ENCODE measurements at regions not wholly inside any gene's neighbourhood (a gene's known extent, or its start where the extent isn't known, plus 50 kb on each side); places are given as distances from the start of the nearest gene placed in this dataset.
"Not testable (repeated sequence)": the region's sequence is repeated elsewhere in the genome, so short reads cannot be mapped to it uniquely, and the experiment has no call there.

DNA sequence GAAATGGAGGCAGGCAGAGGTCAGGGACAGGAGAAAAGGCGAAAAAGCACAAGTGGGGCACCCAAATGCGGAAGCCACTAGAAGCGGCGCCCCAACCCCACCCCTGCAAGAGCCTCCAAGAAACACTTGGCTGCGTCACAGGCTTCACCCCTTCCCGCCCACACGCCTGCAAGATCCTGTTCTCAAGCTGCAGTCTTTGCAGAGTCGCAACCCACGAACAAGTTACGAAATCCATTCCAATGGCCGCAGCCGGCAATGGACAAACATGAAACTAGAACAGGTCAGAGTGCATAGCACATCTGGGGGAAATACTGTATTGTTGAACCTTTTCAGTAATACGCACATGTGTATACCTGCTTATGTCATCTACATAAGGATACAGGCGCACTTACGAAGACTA is 103.6 kb downstream of the PSMG1 start:
- no peak for DNase-seq

DNA sequence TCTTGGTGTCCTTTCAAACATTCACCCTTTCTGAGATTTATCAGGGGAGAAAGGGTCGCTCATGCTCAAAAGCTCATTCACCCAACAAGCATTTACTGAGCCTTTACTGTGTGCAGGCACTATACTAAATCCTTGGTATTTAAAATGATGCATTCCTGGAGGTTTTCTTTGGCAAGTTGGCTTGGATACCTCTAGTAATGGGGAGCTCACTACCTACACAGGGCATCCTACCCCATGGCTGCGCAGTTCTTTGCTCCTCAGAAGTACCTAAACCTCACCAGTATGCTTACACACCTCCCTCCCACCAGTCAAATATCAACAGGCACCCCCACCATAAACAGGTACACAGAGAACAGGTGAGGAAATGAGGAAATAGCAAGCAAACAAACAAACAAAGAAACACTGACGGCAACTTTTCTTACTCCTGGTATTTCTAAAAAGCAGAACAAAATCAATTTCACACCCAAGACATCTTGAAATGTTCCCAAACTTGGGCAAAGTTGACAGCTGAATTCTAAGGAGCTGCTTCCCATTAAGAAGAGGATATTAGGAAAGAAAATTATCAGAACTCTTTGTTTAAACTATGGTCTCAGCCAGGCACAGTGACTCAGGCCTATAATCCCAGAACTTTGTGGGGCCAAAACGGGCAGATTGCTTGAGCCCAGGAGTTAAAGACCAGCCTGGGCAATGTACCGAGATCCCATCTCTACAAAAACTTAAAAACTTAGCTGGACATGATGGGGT is 104.8 kb downstream of the PSMG1 start:
- DNase-seq: no peak

DNA sequence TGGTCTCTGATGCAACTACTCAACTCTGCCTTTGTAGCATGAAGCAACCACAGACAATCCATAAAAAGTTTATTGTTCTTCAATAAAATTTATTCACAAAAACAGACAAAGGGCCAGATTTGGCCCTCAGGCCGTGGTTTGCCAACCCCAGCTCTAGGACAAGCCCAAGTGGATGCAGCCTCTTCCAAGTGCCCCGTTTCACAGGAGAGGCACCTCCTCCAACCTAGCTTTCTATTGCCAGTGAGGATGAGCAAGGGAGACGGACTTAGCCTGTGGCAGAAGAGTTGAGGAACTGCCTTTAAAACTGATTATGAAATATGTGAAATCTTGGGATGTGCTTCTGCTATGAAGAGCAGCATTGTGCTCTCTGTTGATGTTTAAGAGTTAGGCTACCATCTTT is 105.4 kb downstream of the PSMG1 start:
- no peak for DNase-seq

DNA sequence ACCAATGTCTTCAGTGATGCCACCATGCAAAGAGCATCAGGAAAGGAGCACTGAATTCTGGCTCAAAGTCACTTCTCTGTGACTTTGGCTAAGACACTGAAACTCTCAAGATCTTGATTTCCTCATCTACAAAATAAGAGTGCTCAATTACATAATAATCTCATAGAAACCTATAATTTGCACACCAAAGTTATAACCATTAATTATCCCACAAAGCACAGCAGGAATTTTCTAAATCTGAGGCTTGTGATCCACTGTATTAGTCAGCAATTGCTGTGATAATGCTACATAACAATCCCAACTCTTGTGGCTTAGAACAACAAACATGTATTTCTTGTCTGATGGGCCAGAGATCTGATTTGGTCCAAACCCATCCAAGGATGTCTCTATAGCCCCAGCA is 108.7 kb downstream of the PSMG1 start:
- no peak for DNase-seq

DNA sequence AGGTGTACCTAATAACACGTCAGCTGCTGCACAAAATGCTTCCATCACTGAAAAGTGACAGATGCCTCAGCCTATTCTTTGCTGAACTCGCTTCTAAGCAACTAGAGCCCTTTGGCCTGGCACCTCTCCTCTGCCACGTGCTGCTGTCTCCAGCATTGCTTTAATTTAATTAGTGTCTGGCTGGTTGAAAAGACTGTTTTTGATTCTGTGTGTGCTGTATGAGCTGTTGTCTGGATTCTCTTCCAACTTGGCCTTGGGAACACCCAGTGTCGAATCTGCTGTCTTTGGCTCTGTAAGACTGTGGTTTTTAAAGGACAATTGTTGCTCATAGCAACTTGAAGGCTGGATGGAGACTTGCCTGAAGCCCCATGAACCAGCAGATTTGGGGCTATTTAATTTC is 109.5 kb downstream of the PSMG1 start:
- DNase-seq: no peak

DNA sequence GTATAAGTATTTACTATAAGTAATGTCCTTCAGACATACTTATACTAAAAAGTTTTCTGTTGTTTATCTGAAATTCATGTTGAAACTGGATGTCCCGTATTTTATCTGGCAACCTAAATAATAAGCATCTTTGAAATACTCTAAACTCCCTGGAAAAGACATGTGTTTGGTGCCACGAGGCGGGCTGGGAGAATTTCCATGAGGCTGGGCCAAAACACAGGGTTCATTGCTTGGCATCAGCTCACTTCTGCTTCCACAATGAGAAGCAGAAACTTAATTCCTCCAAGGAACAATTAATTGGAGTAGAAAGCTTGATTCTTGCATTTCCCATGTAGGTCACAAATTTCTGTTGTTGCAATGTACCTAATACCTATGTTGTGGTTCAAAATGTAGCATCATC is 110.2 kb downstream of the PSMG1 start:
- no peak for DNase-seq

DNA sequence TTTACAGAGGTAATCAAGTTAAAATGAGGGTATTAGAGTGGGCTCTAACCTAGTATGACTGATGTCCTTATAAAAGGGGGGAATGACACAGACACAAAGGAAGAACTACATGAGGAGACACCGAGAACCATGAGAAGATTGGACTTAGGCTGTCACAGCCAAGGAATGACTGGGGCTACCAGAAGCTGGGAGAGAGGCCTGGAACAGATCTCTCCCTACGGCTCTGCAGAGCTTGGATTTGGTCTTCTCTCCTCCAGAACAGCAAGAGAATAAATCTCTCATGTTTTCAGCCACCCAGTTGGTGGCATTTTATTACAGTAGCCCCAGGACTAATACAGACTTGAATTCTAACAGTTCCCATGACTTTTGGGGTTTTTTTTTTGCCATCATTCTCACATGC is 110.8 kb downstream of the PSMG1 start:
- DNase-seq: no peak

DNA sequence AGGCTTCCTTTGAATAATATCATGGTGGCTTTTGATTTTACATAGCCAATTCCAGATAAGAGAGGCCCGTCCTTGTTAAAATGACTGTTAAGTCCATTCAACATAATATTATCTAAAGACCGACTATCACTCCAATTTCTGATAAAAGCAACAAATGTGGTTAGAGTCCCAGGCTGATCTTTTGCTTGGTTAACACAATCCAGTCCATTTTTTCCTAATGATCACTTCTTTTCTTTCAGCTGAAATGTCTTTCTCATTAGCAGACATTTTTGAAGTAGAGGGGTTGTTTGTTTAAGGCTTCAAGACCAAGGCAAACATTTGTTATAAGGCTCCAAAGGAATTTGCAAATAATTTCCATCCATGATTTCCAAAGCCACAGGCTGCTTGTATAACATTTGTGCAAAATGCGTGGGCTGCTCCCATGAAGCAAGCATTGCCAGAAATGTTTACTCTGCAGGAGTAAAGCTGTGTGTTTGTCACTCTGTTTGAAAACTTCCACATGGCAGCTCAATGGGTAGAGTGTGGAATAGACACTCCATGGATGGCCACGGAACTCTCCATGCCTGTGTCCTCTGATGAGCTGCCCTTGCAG is 111.5 kb downstream of the PSMG1 start:
- DNase-seq: no peak

DNA sequence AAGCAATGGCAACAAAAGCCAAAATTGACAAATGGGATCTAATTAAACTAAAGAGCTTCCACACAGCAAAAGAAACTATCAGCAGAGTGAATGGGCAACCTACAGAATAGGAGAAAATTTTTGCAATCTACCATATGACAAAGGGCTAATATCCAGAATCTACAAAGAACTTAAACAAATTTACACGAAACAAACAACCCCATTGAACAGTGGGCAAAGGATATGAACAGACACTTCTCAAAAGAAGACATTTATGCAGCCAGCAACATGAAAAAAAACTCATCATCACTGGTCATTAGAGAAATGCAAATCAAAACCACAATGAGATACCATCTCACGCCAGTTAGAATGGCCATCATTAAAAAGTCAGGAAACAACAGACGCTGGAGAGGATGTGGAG is 113.4 kb downstream of the PSMG1 start:
- DNase-seq: not testable (repeated sequence)

DNA sequence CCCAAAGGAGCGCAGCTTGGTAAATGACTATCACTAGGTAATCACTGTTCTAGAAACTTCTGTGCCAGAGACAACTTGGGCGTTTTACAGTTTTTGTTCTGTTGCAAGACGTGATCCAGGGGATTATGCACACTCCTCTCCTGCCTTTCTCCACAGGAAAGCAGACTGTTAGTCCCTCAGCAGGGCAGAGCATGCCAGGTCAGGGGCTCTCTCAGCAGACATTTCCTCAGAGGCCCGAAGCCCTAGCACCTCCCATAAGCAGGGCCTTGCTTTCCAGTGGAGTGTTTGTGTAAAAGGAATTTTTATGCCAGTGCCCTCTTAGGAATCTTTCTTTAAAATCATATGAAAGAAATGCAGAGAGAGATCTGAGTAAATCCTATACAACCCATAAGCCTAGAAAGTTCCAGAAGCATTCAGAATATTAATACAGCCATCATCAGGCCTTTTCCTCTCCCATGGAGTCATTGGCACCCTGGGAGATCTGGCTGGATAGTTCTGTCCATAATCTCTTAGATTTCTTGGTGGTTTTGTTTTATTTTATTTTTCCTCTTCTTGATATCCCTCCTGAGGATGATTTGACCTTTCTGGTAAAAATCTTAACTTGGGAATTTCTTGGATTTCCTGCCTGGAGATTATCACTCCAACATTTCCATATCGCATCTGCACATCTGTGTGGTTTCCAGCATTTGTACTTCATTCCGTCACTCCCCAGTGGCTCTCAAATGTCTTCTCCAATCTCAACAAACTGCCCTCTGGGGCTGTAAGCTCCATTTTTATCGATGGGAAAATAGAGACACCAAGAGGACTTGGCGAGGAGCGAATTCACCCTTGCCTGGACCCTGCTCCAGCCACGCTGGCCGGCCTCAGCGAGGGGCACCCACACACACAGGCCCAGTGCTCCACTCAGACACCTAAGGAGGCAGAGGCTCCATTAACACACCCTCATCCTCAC is 116.1 kb downstream of the PSMG1 start:
- DNase-seq: no peak

DNA sequence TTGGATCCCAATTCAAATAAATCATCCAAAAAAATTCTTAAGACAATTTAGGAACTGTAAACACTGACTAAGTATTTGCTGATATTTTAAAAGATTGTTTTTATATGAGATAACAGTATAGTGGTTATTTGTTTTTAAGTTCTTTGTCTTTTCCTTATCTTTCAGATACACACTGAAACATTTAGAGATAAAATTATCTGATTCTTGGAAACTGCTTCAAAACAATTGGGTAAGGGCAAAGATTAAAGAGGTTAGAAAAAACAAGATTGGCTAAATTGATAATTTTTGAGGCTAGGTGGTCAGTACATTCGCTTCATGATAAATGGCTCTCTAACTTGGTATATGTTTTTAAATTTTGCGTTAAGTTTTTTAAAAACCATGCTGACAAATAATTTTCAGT is 117.3 kb downstream of the PSMG1 start:
- DNase-seq: no peak

DNA sequence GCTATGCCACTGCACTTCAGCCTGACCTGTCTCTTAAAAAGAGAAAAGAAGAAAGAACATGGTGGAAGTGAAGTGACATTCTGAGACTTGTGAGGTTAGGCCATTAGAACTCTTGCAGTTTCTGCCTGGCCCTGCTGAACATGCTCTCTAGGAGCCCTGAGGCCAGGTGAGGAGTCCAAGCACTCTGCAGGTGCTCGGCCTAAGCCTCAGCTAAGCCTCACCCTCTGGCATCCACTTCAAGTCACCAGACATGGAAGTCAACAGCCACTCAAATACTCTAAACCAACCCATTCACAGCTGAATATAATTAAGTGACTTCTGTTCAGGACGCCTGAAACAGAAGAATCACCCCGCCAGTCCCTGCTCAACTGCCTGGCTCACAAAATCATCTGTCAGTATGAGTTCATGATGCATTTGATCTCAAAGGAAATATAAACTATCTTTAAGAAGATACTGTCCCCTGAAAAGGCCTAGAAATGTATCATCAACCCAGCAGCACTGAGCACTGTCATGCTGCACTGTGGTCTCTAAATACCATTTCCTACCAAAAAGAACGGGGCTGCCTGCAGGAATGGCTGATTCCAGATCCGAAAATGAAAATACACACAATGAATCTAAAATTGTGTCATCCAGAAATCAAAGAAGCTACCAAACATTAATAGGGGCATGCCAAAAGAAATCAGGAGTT is 118.8 kb downstream of the PSMG1 start:
- DNase-seq: no peak

DNA sequence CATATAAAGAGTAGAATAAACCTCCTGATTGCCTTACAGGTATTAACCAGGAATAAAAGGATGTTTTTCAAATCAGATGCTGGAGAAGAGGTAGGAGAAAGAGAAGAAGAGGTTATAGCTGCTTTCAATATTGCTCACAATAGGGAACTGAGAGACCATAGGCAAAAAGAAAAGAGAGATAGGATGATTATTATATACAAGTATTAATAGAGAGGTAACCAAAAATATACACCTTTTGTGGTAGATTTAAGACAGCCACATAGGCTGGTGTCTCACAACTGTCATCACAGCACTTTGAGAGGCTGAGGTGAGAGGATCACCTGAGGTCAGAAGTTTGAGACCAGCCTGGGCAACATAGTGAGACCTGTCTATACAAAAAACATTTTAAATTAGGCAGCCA is 119.7 kb downstream of the PSMG1 start:
- no peak for DNase-seq

DNA sequence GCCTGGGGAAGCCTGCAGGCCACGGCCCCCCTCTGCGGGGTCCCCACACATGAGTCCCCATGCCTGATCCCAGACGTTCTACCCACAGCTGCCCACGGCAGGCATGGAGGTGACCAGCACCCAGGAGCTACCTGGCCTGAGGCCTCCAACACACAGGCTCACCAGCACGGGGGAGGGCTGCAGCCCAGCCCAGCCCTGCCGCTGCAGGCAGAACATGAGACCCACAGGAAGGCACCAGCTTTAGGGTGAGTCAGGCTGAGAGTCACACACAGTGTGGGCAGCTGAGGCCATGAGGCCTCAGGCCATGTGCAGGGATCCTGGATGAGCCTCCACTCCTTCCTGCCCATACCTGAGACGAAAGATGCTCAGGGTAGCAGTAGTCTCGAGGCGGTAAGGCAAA is 121.1 kb downstream of the PSMG1 start:
- DNase-seq: no peak

DNA sequence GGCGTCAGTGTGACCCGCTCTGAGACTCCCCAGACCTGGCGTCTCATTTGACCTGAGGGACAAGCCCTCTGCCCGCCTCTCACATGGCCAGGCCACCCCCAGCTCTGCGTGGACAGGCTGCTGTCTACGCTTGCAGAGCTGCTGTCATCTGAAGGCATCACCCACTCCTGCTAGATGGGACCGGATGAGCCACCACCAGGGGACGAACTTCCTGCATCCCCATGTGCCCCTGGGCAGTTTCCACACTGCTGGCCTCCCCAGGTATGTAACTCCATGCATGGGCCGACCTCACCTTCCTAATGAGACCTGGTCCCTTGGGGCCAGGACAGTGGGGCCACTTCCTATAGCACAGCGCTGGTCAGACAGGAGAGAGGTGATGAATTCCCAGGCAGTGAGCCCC is 121.5 kb downstream of the PSMG1 start:
- no peak for DNase-seq

DNA sequence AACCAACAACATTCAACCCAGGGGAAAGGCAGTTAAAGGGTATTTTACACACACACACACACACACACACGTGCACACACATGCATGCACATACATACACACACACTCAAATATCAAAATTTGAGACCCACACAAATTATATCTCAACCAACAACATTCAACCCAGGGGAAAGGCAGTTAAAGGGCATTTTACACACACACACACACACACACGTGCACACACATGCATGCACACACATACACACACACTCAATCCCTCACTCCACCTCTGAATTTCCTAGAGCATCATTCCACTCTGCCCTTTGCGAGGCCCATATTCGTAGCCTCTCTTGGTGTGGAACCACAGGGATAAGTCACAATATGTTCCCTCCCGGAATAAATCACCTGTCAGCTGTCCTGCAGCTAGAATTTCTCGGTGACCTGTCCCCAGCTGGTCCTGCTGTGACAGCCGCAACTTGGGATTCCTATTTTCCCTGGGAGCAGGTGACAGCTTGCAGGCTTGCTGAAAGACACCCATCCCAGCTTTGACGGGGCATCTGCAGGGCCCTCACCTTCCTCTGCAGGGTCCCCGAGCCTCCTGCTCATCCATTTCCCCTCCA is 122.7 kb downstream of the PSMG1 start:
- DNase-seq: no peak

DNA sequence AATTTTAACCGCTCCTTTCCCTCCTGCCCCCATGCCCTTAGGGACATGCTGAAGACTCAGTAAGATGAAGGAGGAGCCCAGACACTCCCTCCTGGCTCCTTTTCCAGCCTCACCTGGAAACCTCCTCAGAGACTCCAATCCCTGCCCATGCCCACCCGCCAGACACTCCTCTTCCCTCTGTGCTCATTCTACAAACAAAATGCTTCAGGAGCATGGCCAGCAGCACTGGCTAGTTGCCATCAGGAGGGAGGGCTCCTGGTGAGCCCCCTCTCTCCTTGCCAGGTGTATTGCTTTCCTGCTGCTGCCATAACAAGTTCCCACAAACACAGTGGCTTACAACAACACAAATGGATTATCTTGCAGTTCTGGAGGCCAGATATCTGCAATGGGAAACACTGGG is 126.1 kb downstream of the PSMG1 start:
- no peak for DNase-seq

DNA sequence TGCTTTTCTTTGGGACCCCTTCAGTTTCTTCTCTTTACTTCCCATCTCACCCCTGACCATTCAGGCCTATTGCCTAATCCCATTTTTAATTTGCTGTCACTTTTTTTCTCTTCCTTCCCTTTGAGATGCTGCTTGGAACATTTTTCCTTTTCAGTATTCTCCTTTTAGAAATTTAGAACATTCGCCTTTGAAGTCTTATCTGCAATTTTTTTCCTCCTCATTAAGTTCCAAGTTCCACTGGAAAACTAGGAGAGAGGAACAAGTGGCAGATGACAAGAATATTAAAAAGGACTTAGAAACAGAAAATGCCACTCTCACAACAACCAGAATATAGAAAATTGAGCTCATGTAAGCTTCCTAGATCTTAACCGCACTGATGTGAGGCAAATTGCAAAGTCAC is 126.6 kb downstream of the PSMG1 start:
- no peak for DNase-seq

DNA sequence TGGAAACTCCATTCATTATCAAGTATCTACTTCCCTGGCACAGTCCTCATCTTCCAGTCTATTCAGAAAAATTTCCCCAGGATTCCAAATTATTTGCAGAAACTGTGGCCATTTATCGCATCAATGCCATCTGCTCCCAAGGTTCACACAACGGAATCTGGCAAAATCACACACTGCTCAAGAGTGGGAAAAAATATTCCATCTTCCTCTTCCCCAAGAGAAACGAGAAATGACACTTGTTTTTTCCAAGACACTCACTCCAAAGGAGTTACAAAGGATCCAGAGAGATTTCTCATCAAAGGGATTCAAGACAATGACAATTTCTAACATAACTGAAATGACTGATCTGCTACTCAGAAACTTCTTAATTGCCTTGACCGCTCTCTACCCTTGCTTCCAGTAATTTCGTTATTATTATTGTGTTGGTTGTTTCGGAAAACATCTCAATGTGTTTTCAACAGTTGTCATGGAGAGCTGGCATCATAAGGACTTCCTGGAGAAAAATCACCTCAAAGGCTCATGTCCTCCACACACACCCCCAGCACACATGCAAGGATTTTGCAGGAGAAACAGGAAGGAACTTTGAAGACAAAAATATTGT is 128.0 kb downstream of the PSMG1 start:
- no peak for DNase-seq

DNA sequence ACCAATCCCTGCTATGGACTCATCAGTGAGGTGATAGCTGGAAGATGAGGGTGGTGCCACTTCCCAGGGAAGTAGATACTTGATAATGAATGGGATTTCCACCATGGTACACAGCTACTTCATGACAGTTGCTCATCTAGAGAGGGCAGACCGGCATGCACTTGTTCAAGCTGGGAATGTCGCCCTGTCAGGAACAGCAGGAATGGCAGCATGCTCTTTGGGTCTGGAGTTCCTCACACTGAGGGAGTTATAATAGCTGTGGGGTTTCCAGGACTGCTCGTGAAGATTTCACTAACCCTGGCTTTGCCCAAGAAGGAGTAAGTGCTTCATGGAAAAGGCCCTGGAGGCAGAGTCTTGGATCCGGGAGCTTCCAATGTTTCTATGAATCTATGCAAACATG is 129.2 kb downstream of the PSMG1 start:
- DNase-seq: no peak

DNA sequence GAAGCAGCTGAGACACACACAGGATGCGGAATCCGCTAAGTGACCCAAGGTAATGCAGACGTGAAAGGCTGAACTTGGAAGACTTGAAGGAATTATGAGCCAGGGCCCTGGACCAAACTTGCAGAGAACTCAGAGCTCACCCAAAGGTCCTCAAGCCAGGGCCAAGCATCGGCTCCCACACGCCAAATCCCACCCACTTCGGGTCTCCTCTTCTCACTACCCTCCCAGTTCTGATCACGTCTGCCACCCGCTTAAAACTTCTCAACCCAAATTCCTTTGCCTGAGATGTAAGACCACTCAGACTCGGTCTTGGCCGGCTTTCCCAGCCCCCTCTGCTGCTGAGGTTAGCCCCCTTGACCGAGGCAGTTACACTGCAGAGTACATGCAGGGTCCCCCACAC is 130.1 kb downstream of the PSMG1 start:
- DNase-seq: no peak

DNA sequence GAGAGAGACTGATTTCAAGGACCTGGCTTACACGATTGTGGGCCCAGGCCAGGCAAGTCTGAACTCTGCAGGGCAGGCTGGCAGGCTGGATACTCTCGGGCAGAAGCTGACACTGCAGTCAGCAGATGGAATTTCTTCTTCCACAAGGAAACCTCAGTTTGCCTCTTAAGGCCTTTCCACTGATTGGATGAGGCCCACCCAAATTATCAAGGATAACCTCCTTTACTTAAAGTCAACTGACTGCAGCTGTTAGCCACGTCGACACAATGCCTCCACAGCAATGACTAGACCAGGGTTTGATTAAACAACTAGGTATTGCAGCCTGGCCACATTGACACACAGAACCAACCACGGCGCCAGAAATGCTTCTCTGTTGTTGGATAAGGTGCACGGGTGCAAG is 130.5 kb downstream of the PSMG1 start:
- DNase-seq: no peak

DNA sequence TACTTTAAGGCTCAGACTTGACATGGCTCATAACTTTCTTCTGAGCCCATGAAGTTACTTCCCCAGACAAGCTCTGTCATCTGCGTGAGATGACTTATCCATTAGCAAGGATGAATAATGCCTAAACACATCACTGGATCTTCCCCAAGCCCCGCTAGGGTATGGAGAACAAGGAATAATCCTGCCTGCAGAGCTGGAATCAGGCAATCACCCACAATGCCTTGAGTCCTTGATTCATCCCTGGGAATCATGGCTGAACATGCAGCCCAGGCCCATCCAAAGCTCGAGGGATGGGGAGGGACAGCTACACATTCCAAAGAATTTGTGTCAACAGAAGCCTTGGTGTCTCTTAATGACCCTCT is 131.7 kb downstream of the PSMG1 start:
- no peak for DNase-seq

Data from Kasumi-1 (cell line).